ENCODE measurements at regions not wholly inside any gene's neighbourhood (a gene's known extent, or its start where the extent isn't known, plus 50 kb on each side); places are given as distances from the start of the nearest gene placed in this dataset.
"Not testable (repeated sequence)": the region's sequence is repeated elsewhere in the genome, so short reads cannot be mapped to it uniquely, and the experiment has no call there.

GRCh38 chr13:86253497-86253896 is 454.3 kb upstream of the SLITRK6 start:
- not testable (repeated sequence) for DNase-seq (ENCODE audit: low read depth); H3K4me3 ChIP-seq (ENCODE audit: low read depth, low read length)

GRCh38 chr13:86255820-86256219 is 456.6 kb upstream of the SLITRK6 start:
- not testable (repeated sequence) for DNase-seq (ENCODE audit: low read depth); H3K4me3 ChIP-seq (ENCODE audit: low read depth, low read length)

GRCh38 chr13:86269511-86269910 is 470.3 kb upstream of the SLITRK6 start:
- no peak for DNase-seq (ENCODE audit: low read depth)
- TF ChIP-seq CTCF (IDR thresholded peaks at IDR 0.05; ENCODE audit: insufficient read depth, low read length), result no peak
- H3K4me3 ChIP-seq (ENCODE audit: low read depth, low read length), result no peak overlapping the region

DNA sequence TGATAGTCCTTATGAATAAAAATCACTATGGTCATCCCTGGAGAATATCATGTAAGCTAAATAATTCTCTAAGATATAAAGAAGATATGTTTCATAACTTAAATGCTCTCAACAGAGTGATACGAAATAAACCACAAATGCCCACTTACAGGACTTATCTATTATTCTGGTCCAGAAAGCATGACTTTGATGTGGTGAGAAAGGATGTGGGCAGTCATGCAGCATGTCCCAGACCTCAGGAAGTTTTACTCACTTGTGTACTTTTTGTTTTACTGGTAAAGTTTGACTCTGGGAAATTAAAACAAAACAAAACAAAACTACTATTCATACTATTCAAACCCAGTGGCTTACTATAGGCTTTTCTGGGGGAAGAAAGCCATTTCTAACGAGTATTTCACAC is 483.2 kb upstream of the SLITRK6 start:
- TF ChIP-seq CTCF (IDR thresholded peaks at IDR 0.05; ENCODE audit: insufficient read depth, low read length), result no peak
- H3K4me3 ChIP-seq (ENCODE audit: low read depth, low read length), result no peak overlapping the region
- no peak for DNase-seq (ENCODE audit: low read depth)

DNA sequence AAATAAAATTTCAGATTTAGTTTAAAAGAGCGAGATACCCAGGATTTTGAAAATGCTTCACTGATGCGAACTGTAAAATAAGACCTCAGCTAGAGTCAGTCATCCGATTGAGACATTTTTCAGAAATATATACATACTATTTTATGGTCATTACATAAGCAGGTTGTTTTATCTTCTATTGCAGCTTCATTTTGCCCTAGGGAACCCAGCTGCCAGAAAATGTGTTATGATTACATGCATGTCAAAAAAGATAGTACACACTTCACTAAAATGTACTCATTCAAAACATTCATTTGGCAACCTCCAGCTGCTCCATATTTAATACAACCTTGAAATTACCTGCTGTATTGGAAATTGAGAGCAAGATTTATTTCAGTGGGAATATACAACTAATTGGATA is 483.8 kb upstream of the SLITRK6 start:
- no peak for DNase-seq (ENCODE audit: low read depth)
- no peak overlapping the region for H3K4me3 ChIP-seq (ENCODE audit: low read depth, low read length)
- TF ChIP-seq CTCF (IDR thresholded peaks at IDR 0.05; ENCODE audit: insufficient read depth, low read length), result no peak

- DNase-seq (ENCODE audit: low read depth), result no peak
- no peak overlapping the region for H3K4me3 ChIP-seq (ENCODE audit: low read depth, low read length)
- no peak for TF ChIP-seq CTCF (IDR thresholded peaks at IDR 0.05; ENCODE audit: insufficient read depth, low read length)
Observed at GRCh38 chr13:86298725-86299124, 499.5 kb upstream of the SLITRK6 start.

DNA sequence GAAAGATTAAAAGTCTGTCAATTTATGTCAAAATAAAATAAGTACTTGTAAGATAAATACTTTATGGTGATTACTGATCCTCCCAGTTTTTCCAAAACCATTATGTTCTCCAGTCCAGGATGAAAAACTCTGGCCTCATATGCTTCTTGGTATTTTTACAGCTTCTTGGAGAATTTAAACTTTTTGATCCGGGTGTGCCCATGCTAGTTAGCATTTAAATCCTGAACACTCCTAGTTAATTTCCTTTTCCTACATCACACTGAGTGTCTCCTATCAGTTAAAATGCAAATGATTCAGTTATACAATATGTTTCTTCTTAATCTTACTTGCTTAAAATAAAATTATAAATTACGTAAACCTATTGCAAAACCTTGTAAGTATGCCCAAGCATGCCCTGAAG is 499.9 kb upstream of the SLITRK6 start:
- TF ChIP-seq CTCF (IDR thresholded peaks at IDR 0.05; ENCODE audit: insufficient read depth, low read length), result no peak
- H3K4me3 ChIP-seq (ENCODE audit: low read depth, low read length), result no peak overlapping the region
- DNase-seq (ENCODE audit: low read depth), result no peak

DNA sequence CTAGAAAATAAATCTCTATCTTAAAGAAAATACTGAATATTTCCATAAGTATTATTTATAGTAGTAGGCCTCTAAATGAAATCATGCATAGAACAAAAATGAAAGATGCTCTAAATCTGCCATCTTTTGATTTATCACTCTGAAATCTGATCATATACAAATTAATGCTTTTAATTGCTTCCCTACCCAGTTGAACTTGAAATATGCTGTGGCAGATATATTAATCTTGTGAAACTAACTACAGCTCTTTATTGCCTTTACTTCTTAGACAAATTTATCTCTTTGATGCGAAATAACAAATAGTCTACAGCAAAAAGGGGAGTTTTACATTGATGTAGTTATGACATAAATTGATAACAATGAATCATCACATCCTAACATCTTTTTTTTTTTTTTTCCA is 510.7 kb upstream of the SLITRK6 start:
- no peak for TF ChIP-seq CTCF (IDR thresholded peaks at IDR 0.05; ENCODE audit: insufficient read depth, low read length)
- no peak for DNase-seq (ENCODE audit: low read depth)
- no peak overlapping the region for H3K4me3 ChIP-seq (ENCODE audit: low read depth, low read length)
